ENCODE measurements at regions not wholly inside any gene's neighbourhood (a gene's known extent, or its start where the extent isn't known, plus 50 kb on each side); places are given as distances from the start of the nearest gene placed in this dataset.

DNA sequence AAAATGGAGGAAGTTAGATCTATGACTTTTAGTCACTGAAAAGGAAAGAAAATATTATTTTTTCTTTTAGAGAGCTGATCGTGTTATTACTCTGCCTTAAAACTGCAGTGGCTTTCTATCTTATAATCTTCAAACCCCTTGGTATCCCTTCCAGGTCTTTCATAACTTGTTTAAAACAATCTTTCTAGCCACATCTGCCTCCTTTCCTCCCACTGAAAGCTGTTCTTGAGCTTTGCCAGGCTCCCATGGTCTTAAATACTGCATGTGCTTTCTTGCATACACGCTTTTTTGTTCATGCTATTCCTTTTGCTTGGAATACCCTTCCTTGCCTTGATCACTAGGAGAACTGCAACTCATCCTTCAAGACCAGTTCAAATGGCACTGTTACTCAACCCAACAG, 65.9 kb upstream of the GADD45A start:
- DNase-seq, result no peak

DNA sequence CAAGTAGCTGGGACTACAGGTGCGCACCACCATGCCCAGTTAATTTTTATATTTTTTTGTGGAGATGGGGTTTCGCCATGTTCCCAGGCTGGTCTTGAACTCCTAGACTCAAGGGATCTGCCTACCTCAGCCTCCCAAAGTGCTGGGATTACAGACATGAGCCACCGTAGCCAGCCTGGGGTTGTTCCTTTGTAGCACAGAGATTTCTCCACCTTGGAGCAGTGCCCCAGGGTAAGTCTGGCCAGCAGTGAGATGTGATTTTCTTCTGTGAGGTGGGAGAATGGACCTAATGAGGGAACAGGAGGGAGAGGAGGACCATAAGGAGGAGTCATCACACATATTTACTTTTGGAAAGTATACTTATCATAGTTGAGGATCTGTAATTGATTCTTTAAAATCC, 61.1 kb upstream of the GADD45A start:
- no peak for DNase-seq

DNA sequence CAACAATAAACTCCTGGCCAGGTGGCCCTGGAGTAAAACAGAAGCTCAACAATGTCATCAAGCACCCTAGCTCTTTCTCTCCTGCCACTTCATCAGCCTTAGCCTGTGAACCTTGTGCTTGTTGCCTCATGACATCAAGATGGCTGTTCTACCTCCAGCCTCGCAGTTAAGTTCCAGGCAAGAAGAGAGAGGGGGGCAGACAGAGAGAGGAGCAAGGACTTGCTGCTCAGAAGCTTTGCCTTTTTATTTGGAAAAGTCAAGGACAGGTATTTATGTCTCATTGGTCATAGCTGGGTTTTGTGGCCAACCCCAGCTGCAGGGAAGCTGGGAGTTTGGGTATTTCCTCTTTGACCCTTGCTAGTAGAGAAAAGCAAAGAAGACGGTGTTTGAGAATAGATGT, 60.3 kb upstream of the GADD45A start:
- no peak for DNase-seq

DNA sequence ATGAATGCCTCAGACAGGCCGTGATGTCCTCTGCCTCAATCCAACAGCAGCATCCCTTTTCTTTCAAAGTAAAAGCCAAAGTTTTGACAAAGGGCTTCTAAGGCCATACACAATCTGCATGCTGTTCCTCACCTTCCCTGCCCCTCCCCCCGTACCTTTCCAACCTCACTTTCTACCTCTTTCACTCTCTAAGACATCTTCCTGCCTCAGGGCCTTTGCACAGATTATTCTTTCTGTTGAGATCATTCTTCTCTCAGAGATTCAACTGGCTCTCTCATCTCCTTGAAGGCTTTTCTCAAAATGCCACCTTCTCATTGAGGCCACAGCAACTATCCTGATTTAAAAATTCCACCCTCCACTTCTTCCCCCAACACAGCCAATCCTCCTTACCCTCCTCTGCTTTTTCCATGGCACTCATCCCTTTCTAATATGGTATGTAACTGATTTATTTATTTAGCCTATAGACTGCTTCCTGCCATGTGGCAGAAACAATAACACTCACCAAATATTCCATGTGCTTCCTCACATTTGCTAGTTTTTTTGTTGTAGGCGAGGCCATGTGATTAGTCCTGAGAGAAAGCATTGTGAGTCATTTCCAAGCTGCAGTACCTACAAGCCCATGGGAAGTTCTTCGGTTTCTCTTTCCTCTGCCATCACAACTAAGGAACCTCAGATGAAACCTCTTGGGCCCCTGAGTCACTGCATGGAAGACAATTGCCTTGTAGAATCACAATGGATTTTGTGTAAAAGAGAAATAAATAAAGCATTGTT, 58.7 kb upstream of the GADD45A start:
- DNase-seq, result no peak

DNA sequence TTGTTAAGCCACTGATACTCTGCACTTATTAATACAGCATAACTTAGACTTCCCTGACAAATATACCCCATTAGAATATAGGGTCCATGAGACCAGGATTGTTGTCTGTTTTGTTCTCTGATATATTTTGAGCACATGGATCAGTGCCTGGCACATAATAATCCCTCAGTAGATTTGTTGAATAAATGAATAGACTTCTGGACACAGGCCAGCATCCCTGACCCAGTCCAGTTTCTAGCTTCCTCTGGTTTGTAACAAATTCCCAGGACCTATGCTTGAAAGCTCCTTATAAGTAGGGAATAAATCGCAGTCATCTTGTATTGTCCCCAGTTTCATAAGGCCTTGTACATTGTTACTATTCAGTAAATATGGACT, 58.2 kb upstream of the GADD45A start:
- no peak for DNase-seq

DNA sequence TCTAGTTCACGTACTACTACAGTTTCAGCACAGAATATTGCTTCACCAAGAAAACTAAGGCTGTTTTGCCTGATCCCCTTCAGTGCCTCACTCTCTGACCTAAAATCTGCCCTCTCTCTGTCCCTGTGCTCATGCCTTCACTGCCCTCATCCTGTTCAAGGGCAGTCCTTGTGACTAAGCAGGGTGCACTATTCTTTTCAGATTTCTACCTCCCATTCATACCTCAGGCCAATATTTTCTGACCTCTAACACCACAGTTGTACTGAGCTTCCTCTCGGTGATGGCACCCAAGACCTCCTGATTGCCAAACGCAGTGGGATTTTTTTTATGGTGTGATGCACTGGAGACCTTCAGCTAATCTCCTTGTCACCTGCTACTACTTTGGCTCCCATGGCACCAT, 57.7 kb upstream of the GADD45A start:
- DNase-seq, result no peak

DNA sequence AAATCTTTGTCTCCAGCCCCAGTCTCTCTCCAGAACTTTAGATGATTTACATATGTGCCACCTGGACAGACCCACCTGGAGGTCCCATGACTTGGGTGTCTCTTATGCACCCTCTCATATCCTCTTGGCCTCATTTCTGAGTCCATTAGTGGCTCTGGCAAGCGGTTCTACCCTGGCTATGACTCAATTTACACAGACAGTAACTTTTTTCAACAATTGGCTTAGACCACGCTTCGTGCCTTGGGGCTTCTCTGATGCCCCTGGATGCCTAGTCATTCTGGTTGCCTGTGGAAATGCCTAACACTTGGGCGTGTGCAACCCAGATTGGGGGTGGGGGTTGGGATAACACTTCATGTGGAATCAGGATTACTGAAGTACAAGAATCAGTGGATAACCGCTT, 57.1 kb upstream of the GADD45A start:
- no peak for DNase-seq

DNA sequence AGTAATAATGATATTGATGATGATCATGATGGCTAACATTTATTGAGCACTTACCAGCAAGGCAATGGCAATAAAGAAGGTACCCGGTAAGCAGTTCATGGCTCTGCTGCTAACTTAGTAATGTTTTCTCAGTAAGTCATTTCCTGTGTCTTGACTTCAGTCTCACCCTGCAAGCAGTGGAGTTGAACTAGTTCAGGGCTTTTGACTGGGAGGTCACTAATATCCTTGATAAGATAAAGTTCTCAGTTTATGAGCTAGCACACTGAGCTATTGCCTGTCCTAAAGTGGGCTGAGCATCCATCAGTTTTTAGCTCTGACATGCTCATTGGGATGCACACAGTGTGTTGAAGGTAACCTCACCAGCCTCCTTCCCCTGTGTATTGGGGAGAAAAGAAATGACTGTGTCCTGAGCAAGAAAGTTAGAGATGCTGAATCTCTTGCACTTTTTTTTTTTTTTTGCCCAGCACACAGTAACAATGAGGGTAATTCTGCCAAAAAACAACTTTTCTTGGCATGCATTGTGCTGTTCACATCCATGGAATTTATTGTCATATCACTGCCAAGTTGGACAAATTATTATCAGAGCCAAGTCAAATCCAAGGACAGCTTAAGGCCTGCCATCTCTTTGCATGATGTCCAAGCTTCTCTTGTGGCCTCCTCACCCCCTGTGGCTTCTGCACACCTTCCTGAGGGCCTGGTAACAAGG, 55.5 kb upstream of the GADD45A start:
- no peak for DNase-seq

DNA sequence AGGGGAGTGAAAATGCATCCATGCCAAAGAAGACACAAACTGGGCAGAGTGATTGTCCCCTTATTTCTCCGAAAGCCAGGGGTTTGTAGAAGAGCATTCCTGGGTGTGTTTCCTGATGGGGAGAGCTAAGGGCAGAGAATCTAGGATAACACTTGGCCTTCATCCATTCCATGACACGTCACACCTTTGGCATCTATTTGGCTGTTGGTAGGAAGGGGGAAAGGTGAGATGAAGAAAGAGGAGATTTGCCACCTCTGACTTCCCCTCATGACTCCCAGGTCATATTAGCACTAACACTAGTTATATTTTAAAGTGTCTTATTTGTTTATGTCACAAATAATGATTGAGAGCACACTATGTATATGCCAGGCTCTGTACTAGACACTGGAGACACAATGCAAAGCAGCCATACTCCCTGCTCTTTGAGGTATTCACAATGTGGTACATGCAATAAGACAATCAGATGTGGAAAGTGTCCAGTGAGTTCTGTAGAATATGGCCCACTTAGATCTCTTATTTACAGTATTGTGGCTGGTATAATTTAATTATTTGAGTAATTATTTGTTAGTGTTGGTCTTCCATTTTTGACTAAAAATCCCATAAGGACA, 54.5 kb upstream of the GADD45A start:
- no peak for DNase-seq

DNA sequence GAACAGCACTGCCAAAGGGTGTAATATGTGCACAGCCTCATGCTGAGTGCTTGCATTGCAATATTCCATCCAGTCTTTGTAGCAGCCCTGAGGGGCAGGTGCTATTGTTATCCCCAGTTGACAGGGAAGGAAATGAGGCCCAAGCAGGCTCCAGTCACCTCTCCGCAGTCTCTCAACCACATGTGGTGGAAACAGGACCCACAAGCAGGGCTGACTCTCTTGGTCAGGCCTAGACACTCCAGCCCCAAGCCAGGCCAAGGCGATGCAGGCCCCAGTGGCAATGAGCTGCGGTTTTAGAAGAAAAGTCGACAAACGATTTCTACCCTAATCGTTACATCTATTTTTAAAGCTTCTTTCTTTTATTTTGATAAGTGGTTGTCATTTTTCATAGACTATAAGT, 52.6 kb upstream of the GADD45A start:
- DNase-seq, result no peak

DNA sequence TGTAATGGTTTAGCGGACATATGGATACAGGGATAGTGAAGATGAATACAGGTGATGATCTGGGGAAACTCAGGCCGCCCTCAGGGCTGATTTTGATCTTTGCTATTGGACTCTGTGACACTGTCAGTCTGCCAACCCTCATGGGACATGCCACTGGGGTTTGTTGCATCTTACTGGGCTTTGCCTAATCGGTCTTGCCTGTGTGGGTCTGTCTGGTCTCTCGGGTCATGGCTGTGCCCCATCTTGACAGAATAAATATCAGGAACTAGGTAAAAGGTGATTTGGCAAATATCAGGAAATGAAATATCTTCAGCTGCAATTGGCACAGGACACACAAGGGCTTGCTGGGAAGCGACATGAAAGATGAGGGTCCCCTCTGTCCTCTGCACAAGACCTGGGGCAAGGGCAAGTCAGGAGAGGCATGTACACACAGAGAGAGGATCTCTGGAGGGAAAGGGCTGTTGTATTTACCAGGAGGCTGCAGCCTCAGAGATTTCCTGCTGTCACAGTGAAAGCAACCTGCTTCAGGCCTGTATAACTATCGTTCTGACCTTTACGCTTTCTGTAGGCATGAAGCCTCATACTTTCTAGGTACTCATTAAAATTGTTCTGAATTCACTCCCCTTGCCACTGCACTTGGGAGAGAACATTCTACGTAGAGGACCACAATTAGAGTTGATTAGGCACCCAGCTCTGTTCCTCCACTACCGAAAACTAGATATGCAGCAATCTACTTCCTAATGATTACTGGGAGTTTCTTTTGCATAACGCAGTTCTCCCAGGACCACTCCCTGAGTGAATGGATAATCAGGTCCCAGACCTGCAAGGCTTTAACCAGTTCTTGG, 52.0 kb upstream of the GADD45A start:
- DNase-seq, result no peak

DNA sequence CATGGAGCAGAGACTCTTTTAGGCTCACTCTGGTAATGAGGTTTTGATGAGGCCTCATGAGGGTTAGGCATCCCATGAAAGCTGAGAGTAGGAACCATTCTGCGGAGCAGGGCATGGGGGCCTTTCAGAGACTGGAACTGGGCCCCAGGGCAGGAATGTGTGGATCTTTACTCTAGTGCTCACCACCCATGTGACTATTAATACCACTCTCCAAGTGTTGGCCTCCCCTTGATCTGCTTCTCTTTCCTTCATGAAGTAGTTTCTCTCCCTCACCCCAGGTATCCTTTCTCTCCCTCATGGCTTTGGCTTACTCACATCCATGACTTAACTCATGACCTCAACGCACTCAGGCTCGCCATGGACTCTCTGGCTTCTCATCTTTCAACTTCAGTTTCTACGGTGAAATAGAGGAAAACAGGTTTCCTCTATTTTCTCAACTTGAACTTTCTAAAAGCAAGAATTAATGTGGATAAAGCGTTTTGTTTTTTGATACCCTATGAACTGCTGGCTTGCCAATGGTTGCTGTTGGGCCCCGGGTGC, 50.5 kb upstream of the GADD45A start:
- DNase-seq, result no peak

DNA sequence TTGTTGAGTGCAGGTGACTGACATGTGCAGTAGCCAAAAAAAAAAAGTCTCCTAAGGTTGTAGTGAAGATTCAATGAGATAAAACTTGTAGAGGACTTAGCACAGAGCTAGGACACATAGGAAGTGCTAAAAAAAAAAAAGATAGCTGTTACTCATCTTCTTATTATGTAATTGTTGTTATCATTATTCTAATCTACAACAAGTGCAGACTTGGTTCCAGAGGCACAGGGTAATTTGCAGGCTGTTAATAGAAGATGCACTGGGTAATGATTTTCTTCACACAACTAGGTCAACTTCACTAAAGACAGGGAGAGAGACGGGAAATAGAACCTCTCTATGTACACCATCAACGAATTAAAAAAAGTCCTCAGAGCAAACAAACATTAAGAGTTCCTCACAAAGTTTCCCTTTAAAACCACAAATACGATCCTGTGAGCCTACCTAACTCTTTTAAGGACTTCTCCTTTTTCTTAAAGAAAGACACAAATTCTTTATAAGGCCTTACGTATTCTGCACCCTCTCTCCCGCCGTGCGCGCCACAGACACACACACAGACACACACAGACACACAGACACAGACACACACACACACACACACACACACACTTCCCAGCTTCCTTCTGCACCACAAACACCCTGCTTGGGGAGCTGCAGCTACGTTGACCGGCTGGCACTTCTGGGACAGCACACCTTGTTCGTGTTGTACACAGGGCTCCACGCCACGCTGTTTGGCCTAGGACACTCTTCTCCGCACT, 49.8 kb upstream of the GADD45A start:
- no peak for DNase-seq
